ENCODE measurements at regions not wholly inside any gene's neighbourhood (a gene's known extent, or its start where the extent isn't known, plus 50 kb on each side); places are given as distances from the start of the nearest gene placed in this dataset.

DNA sequence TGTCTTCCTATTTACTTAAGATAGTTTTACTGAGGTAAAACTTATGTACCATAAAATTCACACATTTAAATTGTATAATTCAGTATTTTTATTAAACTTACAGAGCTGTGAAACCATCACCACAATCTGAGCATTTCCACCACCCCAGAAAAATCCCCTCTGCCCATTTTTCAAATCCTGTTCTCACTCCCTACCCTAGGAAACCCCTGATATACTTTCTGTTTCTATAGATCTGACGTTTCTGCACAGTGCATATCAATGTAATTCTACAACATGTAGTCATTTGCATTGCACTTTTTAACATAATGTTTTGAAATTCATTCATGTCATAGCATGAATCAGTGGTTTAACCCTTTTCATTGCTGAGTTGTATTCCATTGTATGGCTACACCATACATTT, 96.7 kb upstream of the OPRM1 start:
- TF ChIP-seq, protein P1, sequence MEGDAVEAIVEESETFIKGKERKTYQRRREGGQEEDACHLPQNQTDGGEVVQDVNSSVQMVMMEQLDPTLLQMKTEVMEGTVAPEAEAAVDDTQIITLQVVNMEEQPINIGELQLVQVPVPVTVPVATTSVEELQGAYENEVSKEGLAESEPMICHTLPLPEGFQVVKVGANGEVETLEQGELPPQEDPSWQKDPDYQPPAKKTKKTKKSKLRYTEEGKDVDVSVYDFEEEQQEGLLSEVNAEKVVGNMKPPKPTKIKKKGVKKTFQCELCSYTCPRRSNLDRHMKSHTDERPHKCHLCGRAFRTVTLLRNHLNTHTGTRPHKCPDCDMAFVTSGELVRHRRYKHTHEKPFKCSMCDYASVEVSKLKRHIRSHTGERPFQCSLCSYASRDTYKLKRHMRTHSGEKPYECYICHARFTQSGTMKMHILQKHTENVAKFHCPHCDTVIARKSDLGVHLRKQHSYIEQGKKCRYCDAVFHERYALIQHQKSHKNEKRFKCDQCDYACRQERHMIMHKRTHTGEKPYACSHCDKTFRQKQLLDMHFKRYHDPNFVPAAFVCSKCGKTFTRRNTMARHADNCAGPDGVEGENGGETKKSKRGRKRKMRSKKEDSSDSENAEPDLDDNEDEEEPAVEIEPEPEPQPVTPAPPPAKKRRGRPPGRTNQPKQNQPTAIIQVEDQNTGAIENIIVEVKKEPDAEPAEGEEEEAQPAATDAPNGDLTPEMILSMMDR (IDR thresholded peaks at IDR 0.05): no peak
- TF ChIP-seq POLR2AphosphoS5 (IDR thresholded peaks at IDR 0.05): no peak

Data from breast epithelium (tissue), 3 donors.